B cell (primary cell): ENCODE measurements at regions not wholly inside any gene's neighbourhood (a gene's known extent, or its start where the extent isn't known, plus 50 kb on each side); places are given as distances from the start of the nearest gene placed in this dataset.

Source experiments
- ATAC-seq: fragments of 200-7000 bp; cut with Tn5 transposase; one replicate; pipeline ENCODE4 v1.10.0; 2021; ENCODE audit warnings: low read depth, mild to moderate bottlenecking, moderate number of reproducible peaks, moderate library complexity
- CTCF ChIA-PET: fragments of 350-600 bp; sonication (Branson Sonifier 250); formaldehyde crosslinking; loops from one replicate; lab custom pipeline; 2021; ENCODE audit warnings: antibody characterized with exemption, inconsistent platforms; lab: Charles Lee
- POLR2A ChIA-PET: fragments of 350-600 bp; sonication (Branson Sonifier 250); formaldehyde crosslinking; loops from one replicate; lab custom pipeline; 2021; ENCODE audit warnings: antibody characterized with exemption; lab: Charles Lee
- DNase-seq: peaks from one replicate; pipeline ENCODE4 v3.0.0; 2013
- H2AFZ ChIP-seq: 2 replicates; pipeline ENCODE4 v1.6.1; 2012; ENCODE audit warnings: mild to moderate bottlenecking, low read depth, low read length; ENCODE audit not compliant: insufficient read depth, poor library complexity, severe bottlenecking
- H3K27ac ChIP-seq, 2 donors: 1 replicate in 1 of 2; 2 replicates in 1 of 2; pipeline ENCODE4 v1.5.1; 2012 to 2013; ENCODE audit warnings: low read length in 2 of 2, mild to moderate bottlenecking in 2 of 2, moderate library complexity in 1 of 2
- H3K27me3 ChIP-seq, 4 experiments: fragments of 200-600 bp in 1 of 4; sonication (generic) in 1 of 4; replicated peaks in 1 of 4; 1 replicate in 2 of 4; 2 replicates in 2 of 4; pipeline versions ENCODE4 v1.6.1 to v1.7.0; 2013 to 2016; ENCODE audit warnings: low read length in 3 of 4, mild to moderate bottlenecking in 2 of 4, mixed read lengths in 1 of 4, moderate library complexity in 1 of 4; ENCODE audit not compliant: insufficient read depth in 4 of 4, control insufficient read depth in 3 of 4; ENCODE audit errors: control extremely low read depth in 1 of 4
- H3K36me3 ChIP-seq, 2 experiments: replicated peaks in 1 of 2; 1 replicate in 1 of 2; 2 replicates in 1 of 2; pipeline versions ENCODE4 v1.6.1 to v1.7.1; 2013; ENCODE audit warnings: low read length in 1 of 2; ENCODE audit not compliant: insufficient read depth in 2 of 2, control insufficient read depth in 1 of 2; ENCODE audit errors: control extremely low read depth in 1 of 2, extremely low read depth in 1 of 2
- H3K4me1 ChIP-seq, 2 donors: fragments of 200-600 bp in 1 of 2; sonication (generic) in 1 of 2; 1 replicate in 1 of 2; 2 replicates in 1 of 2; pipeline versions ENCODE4 v1.5.1 to v1.6.1; 2013 to 2017; ENCODE audit warnings: low read length in 2 of 2; ENCODE audit not compliant: control insufficient read depth in 2 of 2, insufficient read depth in 2 of 2
- H3K4me2 ChIP-seq: replicated peaks from 2 replicates; pipeline ENCODE3; 2012; ENCODE audit warnings: mild to moderate bottlenecking, low read depth, low read length; ENCODE audit not compliant: poor library complexity, severe bottlenecking
- H3K4me3 ChIP-seq, 5 experiments: fragments of 200-600 bp in 1 of 5; sonication (generic) in 1 of 5; 1 replicate in 3 of 5; 2 replicates in 2 of 5; pipeline versions ENCODE4 v1.5.1 to v1.7.0; 2011 to 2016; ENCODE audit warnings: low read length in 4 of 5, mild to moderate bottlenecking in 4 of 5, low read depth in 2 of 5, control low read depth in 1 of 5, moderate library complexity in 1 of 5; ENCODE audit not compliant: insufficient read depth in 1 of 5; ENCODE audit errors: control extremely low read depth in 1 of 5, extremely low read depth in 1 of 5
- H3K79me2 ChIP-seq: fragments of 200-600 bp; sonication (generic); one replicate; pipeline ENCODE4 v1.6.0; 2016; ENCODE audit warnings: low read length; ENCODE audit not compliant: control insufficient read depth, insufficient read depth
- H3K9ac ChIP-seq: fragments of 200-600 bp; sonication (generic); 2 replicates; pipeline ENCODE4 v1.6.1; 2017; ENCODE audit warnings: mild to moderate bottlenecking, low read length, moderate library complexity
- H3K9me3 ChIP-seq, 3 donors: one replicate each; pipeline versions ENCODE4 v1.6.1 to v1.7.1; 2013; ENCODE audit warnings: low read length in 2 of 3; ENCODE audit not compliant: control insufficient read depth in 2 of 3, insufficient read depth in 1 of 3; ENCODE audit errors: control extremely low read depth in 1 of 3
- H4K20me1 ChIP-seq: 2 replicates; pipeline ENCODE4 v1.6.0; 2012; ENCODE audit warnings: mild to moderate bottlenecking, low read length; ENCODE audit not compliant: insufficient read depth, control insufficient read depth, poor library complexity, severe bottlenecking
- H3K27ac Mint-ChIP-seq: one replicate; pipeline ENCODE4 v1.8.0; 2021; ENCODE audit warnings: mixed read lengths
- H3K27me3 Mint-ChIP-seq: one replicate; pipeline ENCODE4 v1.8.0; 2021; ENCODE audit warnings: mixed read lengths
- H3K4me1 Mint-ChIP-seq: one replicate; pipeline ENCODE4 v1.8.0; 2021; ENCODE audit warnings: mixed read lengths
- H3K4me3 Mint-ChIP-seq: one replicate; pipeline ENCODE4 v1.8.0; 2021; ENCODE audit warnings: mixed read lengths
- H3K9me3 Mint-ChIP-seq: one replicate; pipeline ENCODE4 v1.8.0; 2022; ENCODE audit warnings: mixed read lengths; ENCODE audit not compliant: insufficient read depth
- EZH2 ChIP-seq: IDR thresholded peaks from 2 replicates; pipeline ENCODE4 v1.6.1; 2012; ENCODE audit warnings: borderline replicate concordance, low read depth, mild to moderate bottlenecking, moderate library complexity, low read length; ENCODE audit not compliant: insufficient read depth, poor library complexity, severe bottlenecking
- WGBS: methylation state at CpG from one replicate; pipeline ENCODE4 v1.1.5; 2013; ENCODE audit warnings: missing lambda C conversion rate; ENCODE audit not compliant: insufficient coverage; 5-methylcytosine and 5-hydroxymethylcytosine counted together
- intact Hi-C: fragments of 100-400 bp; cut with micrococcal nuclease; formaldehyde crosslinking; loops from one replicate; pipeline ENCODE4 v1.10.0; 2022
- TF ChIP-seq, protein P1 (sequence below): fragments of 200-600 bp; IDR thresholded peaks from one replicate; pipeline ENCODE4 v1.8.0; 2022; ENCODE audit warnings: antibody characterized with exemption, mild to moderate bottlenecking

DNA sequence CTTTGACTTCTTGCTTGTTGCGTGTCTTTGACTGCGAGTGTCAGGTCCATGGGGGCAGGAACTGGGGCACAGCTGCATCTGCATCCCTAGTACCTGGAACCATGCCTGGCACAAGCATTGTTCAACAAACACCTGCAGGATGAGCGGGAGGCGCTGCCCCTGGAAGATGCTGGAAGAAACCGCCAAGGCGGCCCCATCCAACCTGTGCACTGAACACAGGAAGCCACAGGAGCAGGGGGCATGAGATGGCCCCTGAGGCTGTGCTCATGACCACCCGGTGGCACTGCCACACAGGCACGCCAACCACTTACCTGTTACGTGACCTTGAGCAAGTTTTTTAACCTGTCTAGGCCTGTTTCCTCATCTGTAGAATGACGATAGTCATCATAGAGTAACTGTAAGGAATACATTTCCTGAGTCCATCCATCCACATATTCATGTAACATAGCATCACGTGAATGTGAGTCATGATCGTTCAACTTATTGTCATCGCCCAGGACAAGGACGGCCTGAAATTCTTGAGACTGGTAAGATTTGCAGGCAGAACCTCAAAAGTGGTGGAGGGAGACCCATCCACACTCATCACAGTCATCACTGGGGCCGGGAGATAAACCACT is 374.2 kb downstream of the PREX1 start:
- Histone ChIP-seq H3K4me1 (peaks cover 0 to 7% of the 10 kb centered on the region in 2 donors), H3K27ac (no peak overlapping the region), H3K4me2 (no peak overlapping the region), H2AFZ (no peak overlapping the region), H3K9ac (no peak overlapping the region), H3K36me3 (no peaks in the 10 kb centered on the region), H3K9me3 (peaks cover 0 to 12% (median 0%) of the 10 kb centered on the region in 3 donors), H4K20me1 (no peaks in the 10 kb centered on the region), H3K27me3 (peaks cover 0 to 19% (median 1%) of the 10 kb centered on the region in 4 experiments), H3K79me2 (no peaks in the 10 kb centered on the region), H3K4me3 (no peak overlapping the region)
- ChIA-PET POLR2A (no interaction called here), CTCF (no interaction called here)
- Mint-ChIP-seq H3K27ac (no peak overlapping the region), H3K4me1 (peaks cover 16% of the 10 kb centered on the region), H3K4me3 (no peak overlapping the region), H3K27me3 (peaks cover 18% of the 10 kb centered on the region), H3K9me3 (no peaks in the 10 kb centered on the region)
- intact Hi-C loops: no loop called here
- TF ChIP-seq EZH2: no peak
- DNase-seq (no peak), ATAC-seq (no peak)
- WGBS: 84% methylated on average over 10 of the region's 15 CpGs

GRCh38 chr20:48451401-48451800 is 376.4 kb downstream of the PREX1 start:
- Histone ChIP-seq H4K20me1 (no peaks in the 10 kb centered on the region), H2AFZ (no peak overlapping the region), H3K27ac (no peak overlapping the region), H3K79me2 (no peaks in the 10 kb centered on the region), H3K4me3 (no peak overlapping the region), H3K4me2 (no peak overlapping the region), H3K36me3 (no peaks in the 10 kb centered on the region), H3K9me3 (peaks cover 0 to 12% (median 0%) of the 10 kb centered on the region in 3 donors), H3K9ac (no peak overlapping the region), H3K27me3 (peaks cover 0 to 19% (median 1%) of the 10 kb centered on the region in 4 experiments), H3K4me1 (no peaks in the 10 kb centered on the region)
- H3K9me3 Mint-ChIP-seq: no peaks in the 10 kb centered on the region
- no peak for DNase-seq
- peaks cover 3% of the 10 kb centered on the region for H3K4me1 Mint-ChIP-seq
- ChIA-PET POLR2A (no interaction called here), CTCF (no interaction called here)
- ATAC-seq: no peak
- intact Hi-C loops: no loop called here
- H3K27ac Mint-ChIP-seq: no peak overlapping the region
- peaks cover 25% of the 10 kb centered on the region for H3K27me3 Mint-ChIP-seq
- TF ChIP-seq, protein P1, sequence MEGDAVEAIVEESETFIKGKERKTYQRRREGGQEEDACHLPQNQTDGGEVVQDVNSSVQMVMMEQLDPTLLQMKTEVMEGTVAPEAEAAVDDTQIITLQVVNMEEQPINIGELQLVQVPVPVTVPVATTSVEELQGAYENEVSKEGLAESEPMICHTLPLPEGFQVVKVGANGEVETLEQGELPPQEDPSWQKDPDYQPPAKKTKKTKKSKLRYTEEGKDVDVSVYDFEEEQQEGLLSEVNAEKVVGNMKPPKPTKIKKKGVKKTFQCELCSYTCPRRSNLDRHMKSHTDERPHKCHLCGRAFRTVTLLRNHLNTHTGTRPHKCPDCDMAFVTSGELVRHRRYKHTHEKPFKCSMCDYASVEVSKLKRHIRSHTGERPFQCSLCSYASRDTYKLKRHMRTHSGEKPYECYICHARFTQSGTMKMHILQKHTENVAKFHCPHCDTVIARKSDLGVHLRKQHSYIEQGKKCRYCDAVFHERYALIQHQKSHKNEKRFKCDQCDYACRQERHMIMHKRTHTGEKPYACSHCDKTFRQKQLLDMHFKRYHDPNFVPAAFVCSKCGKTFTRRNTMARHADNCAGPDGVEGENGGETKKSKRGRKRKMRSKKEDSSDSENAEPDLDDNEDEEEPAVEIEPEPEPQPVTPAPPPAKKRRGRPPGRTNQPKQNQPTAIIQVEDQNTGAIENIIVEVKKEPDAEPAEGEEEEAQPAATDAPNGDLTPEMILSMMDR: no peak
- TF ChIP-seq EZH2: no peak
- WGBS: 89% methylated on average over 5 of the region's 6 CpGs
- H3K4me3 Mint-ChIP-seq: no peak overlapping the region
